ENCODE measurements at regions not wholly inside any gene's neighbourhood (a gene's known extent, or its start where the extent isn't known, plus 50 kb on each side); places are given as distances from the start of the nearest gene placed in this dataset.

DNA sequence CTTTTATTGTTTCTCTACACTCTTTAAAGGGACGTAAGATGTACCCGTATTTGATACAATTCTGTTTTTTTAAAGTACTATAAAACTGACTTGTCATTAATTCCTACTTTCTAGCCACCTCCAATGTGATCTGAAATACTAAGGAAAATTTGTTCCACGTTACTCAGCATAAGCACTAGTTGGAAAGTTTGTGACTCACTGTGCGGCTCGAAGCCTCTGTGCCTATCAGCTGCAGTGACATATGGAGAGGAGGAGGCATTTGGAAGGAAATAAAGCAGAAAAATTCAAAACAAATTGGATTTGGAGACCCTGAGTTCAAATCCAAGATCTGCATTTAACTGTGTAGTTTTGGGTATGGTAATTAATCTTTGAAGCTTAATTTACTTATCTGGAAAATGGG is 339.3 kb downstream of the BRINP1 start:
- Histone ChIP-seq H2AFZ (replicated peaks) (no peak overlapping the region), H3K36me3 (no peaks in the 10 kb centered on the region), H3K4me1 (peaks cover 7% of the 10 kb centered on the region), H3K27ac (no peak overlapping the region), H3K4me3 (no peak overlapping the region), H3F3A (ENCODE audit: low read depth) (no peaks in the 10 kb centered on the region), H3K79me2 (ENCODE audit: low read depth) (no peaks in the 10 kb centered on the region), H3K27me3 (no peaks in the 10 kb centered on the region), H4K20me1 (ENCODE audit: low read depth) (no peaks in the 10 kb centered on the region), H3K9me3 (ENCODE audit: low read depth) (no peaks in the 10 kb centered on the region), H3K9ac (no peak overlapping the region), H3K4me2 (no peak overlapping the region)
- H3K27me3 Mint-ChIP-seq (ENCODE audit: insufficient read depth, low read depth) = no peaks in the 10 kb centered on the region
- no peak for TF ChIP-seq EZH2 (IDR thresholded peaks at IDR 0.05)
- TF ChIP-seq, protein P1, sequence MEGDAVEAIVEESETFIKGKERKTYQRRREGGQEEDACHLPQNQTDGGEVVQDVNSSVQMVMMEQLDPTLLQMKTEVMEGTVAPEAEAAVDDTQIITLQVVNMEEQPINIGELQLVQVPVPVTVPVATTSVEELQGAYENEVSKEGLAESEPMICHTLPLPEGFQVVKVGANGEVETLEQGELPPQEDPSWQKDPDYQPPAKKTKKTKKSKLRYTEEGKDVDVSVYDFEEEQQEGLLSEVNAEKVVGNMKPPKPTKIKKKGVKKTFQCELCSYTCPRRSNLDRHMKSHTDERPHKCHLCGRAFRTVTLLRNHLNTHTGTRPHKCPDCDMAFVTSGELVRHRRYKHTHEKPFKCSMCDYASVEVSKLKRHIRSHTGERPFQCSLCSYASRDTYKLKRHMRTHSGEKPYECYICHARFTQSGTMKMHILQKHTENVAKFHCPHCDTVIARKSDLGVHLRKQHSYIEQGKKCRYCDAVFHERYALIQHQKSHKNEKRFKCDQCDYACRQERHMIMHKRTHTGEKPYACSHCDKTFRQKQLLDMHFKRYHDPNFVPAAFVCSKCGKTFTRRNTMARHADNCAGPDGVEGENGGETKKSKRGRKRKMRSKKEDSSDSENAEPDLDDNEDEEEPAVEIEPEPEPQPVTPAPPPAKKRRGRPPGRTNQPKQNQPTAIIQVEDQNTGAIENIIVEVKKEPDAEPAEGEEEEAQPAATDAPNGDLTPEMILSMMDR (IDR thresholded peaks at IDR 0.05) = no peak
- no peak for TF ChIP-seq EZH2phosphoT487 (IDR thresholded peaks at IDR 0.05)
- H3K4me3 Mint-ChIP-seq = no peak overlapping the region
- DNase-seq (ENCODE audit: low spot score) = no peak
- peaks cover 3% of the 10 kb centered on the region for H3K9me3 Mint-ChIP-seq
- H3K27ac Mint-ChIP-seq = no peak overlapping the region
- peaks cover 11% of the 10 kb centered on the region for H3K4me1 Mint-ChIP-seq
- no peaks in the 10 kb centered on the region for H3K36me3 Mint-ChIP-seq

DNA sequence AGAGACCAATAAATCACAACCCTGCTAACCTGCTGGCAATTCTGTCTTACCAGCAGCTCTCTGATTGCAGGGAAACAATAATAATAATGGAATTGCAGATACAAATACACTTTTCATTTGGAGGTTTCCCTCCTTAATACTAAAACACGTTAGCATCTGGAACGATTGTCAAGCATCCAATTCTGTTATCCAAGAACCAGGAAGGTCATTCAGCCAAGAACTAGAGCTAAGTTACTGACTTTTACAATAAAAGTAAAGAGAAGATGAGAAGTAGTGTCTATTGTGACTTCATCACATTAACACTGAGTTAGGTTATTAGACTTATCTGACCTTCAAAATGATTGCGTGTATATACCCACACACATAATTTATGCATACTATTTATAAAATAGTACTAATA is 335.6 kb downstream of the BRINP1 start:
- H3K27ac ChIP-seq = no peak overlapping the region
- no peaks in the 10 kb centered on the region for H3K9me3 ChIP-seq (ENCODE audit: low read depth)
- no peaks in the 10 kb centered on the region for H3K4me1 ChIP-seq
- Mint-ChIP-seq H3K9me3 (peaks cover 3% of the 10 kb centered on the region), H3K27me3 (ENCODE audit: insufficient read depth, low read depth) (no peaks in the 10 kb centered on the region), H3K4me3 (no peak overlapping the region), H3K4me1 (peaks cover 11% of the 10 kb centered on the region), H3K27ac (no peak overlapping the region), H3K36me3 (no peaks in the 10 kb centered on the region)
- H3F3A ChIP-seq (ENCODE audit: low read depth) = no peaks in the 10 kb centered on the region
- no peaks in the 10 kb centered on the region for H3K27me3 ChIP-seq
- no peaks in the 10 kb centered on the region for H3K36me3 ChIP-seq
- TF ChIP-seq, protein P1 (IDR thresholded peaks at IDR 0.05) = no peak
- no peak for TF ChIP-seq EZH2phosphoT487 (IDR thresholded peaks at IDR 0.05)
- no peak for TF ChIP-seq EZH2 (IDR thresholded peaks at IDR 0.05)
- H3K9ac ChIP-seq = no peak overlapping the region
- no peak for DNase-seq (ENCODE audit: low spot score)
- H3K79me2 ChIP-seq (ENCODE audit: low read depth) = no peaks in the 10 kb centered on the region
- no peaks in the 10 kb centered on the region for H4K20me1 ChIP-seq (ENCODE audit: low read depth)
- no peak overlapping the region for H2AFZ ChIP-seq (replicated peaks)
- H3K4me2 ChIP-seq = no peak overlapping the region
- H3K4me3 ChIP-seq = no peak overlapping the region

- Histone ChIP-seq H3K9me3 (ENCODE audit: low read depth) (no peaks in the 10 kb centered on the region), H3K27me3 (no peaks in the 10 kb centered on the region), H3F3A (ENCODE audit: low read depth) (no peaks in the 10 kb centered on the region), H4K20me1 (ENCODE audit: low read depth) (no peaks in the 10 kb centered on the region), H3K4me3 (no peak overlapping the region), H3K79me2 (ENCODE audit: low read depth) (no peaks in the 10 kb centered on the region), H3K27ac (no peak overlapping the region), H3K4me2 (no peak overlapping the region), H3K4me1 (no peaks in the 10 kb centered on the region), H2AFZ (replicated peaks) (no peak overlapping the region), H3K36me3 (no peaks in the 10 kb centered on the region), H3K9ac (no peak overlapping the region)
- no peak overlapping the region for H3K27ac Mint-ChIP-seq
- peaks cover 11% of the 10 kb centered on the region for H3K4me1 Mint-ChIP-seq
- H3K9me3 Mint-ChIP-seq = peaks cover 1% of the 10 kb centered on the region
- TF ChIP-seq, protein P1 (IDR thresholded peaks at IDR 0.05) = no peak
- no peak for TF ChIP-seq EZH2phosphoT487 (IDR thresholded peaks at IDR 0.05)
- no peak for TF ChIP-seq EZH2 (IDR thresholded peaks at IDR 0.05)
- peak; percentile 9 for DNase-seq (ENCODE audit: low spot score)
- no peaks in the 10 kb centered on the region for H3K27me3 Mint-ChIP-seq (ENCODE audit: insufficient read depth, low read depth)
- H3K4me3 Mint-ChIP-seq = no peak overlapping the region
- peaks cover 1% of the 10 kb centered on the region for H3K36me3 Mint-ChIP-seq
These were observed 332.3 kb downstream of the BRINP1 start for GRCh38 chr9:119036969-119037368.
